ENCODE measurements at regions not wholly inside any gene's neighbourhood (a gene's known extent, or its start where the extent isn't known, plus 50 kb on each side); places are given as distances from the start of the nearest gene placed in this dataset.

DNA sequence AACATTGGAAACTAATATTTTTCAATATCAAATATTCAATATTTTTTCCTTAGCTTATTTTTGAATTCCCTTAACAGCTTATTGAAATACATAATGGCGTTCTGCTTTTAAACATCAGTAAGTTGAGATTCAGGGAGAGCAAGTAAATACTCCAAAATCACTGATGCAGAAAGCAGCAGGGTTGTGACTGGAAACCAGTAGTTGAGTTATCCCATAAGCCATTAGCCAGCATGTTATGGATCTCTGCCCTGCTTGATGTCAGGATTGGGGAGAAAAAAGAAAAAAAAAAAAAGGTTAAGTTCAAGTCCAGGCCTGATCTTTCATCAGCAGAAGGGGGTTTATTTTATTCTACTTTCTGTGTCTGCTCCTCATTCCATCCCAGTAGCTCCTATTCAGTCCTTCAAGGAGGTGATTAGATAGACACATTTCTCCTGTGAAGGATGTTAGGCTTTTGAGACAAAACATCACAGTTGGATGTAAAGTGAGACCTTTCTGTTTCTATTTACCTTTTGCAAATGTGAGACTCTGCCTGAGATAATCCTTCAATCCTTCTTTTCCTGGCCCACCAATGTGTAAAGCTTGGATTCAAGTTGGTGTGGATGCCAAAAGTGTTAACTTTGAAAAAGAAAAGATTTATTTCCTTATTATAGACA lies 110.9 kb upstream of the HDAC9 start:
- TF ChIP-seq CTCF (IDR thresholded peaks at IDR 0.05), result no peak
- no peak for TF ChIP-seq POLR2A (IDR thresholded peaks at IDR 0.05)
